Amniotic stem cell (primary cell): ENCODE measurements at regions not wholly inside any gene's neighbourhood (a gene's known extent, or its start where the extent isn't known, plus 50 kb on each side); places are given as distances from the start of the nearest gene placed in this dataset.
A peak's percentile ranks its signal among the peaks of the same experiment; 100 is the strongest.

ENCODE experiments used
- DNase-seq: peaks from one replicate; lab custom pipeline; 2025; lab: John Stamatoyannopoulos, UW

- DNase-seq = no peak
These were observed 503.4 kb downstream of the PLXNA4 start for GRCh38 chr7:132072873-132073272.

DNA sequence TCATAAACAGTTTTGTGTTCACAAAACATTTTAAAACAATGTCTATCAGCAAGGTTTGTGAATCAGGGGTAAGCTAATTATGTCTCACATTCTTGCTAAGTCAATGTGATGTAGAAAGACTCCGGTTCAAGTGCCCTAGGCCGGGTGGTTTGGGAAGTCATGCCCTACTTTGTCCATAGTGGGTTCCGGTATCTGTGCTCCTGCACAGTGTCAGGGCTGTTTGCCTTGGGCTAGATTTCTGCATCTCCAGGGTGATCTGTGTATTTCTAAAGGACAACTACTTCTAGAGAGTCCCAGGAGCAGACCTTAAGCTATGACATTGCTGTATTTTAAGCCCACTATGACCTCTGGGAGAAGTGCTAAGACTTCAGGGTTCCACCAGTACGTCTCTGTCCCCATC is 504.1 kb downstream of the PLXNA4 start:
- no peak for DNase-seq

GRCh38 chr7:132069306-132069705 is 507.0 kb downstream of the PLXNA4 start:
- DNase-seq = no peak

DNA sequence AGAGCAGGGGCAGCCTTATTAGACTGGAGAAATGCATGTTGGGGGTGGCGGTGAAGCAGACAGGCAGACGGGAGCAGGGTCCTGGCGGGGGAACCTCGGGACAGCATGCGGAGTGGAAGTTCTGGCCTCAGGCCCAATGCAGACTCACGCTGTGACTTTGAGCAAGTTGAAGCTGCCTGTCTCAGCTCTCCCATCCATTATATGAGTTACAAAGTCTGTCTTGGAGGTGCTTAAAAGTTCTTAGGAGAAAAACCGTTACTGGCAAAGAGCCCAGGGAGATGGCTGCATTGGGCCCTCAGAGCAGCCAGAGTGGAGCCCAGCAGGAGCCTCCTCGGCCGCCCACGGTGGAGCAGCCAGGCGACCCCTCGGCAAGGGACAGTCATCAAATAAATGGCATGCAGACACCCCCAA is 509.5 kb downstream of the PLXNA4 start:
- DNase-seq = no peak

DNA sequence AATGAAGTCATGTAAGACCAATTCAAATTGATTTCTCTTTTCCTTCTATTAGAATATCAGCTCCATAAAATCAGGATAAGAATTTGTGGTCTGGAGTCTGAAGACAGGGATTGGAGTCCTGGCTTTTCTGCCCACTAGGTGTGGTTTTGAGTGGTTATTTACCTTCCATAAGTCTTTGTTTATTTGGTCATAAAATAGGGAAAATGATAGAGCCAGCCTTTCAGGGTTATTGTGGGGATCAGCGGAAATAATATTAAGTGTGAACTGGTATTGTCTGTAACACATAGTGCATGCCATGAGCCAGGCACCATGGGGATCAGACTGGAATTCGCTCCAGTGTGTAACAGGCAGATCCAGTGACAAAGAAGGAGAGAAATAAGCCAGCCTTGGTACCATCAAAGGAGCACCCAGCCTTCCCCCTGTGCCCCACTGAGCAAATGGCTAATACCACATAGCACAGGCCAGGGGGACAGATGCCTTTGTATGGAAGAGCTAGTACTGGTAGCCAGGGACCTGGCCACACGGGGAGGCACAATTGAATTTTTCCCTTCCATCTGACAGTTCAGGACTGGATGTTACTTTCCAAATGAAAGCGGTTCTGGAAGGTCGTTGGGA is 509.7 kb upstream of the PODXL start:
- no peak for DNase-seq

- peak; percentile 90 for DNase-seq
These were observed 509.0 kb upstream of the PODXL start for GRCh38 chr7:132065193-132065988.

- DNase-seq = no peak
These were observed 507.4 kb upstream of the PODXL start for GRCh38 chr7:132063800-132064199.

GRCh38 chr7:132061937-132062336 is 505.5 kb upstream of the PODXL start:
- no peak for DNase-seq

GRCh38 chr7:132059141-132059540 is 502.7 kb upstream of the PODXL start:
- no peak for DNase-seq

GRCh38 chr7:132055336-132056120 is 499.1 kb upstream of the PODXL start:
- DNase-seq = no peak

DNA sequence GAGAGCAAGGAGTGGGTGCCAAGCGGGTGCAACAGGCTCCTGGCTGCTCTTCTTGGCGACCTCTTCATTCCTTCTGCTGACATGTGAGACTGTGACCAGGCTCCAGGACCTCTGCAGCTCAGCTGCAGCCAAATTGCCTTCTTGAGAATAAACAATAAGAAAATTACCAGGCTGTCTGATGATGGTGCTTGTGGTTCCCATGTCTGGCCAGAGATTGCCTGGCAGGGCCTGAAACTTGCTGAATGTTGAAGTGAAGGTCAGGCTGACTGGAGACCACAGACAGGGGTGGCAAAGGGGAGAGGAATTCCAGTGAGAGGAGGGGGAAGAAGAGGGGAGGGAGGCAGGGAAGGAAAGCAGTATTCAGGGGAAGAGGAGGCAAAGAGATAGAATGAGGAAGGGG is 497.4 kb upstream of the PODXL start:
- no peak for DNase-seq

GRCh38 chr7:132051311-132051710 is 494.9 kb upstream of the PODXL start:
- no peak for DNase-seq

GRCh38 chr7:132049462-132050304 is 493.3 kb upstream of the PODXL start:
- no peak for DNase-seq

GRCh38 chr7:132045481-132045980 is 489.1 kb upstream of the PODXL start:
- no peak for DNase-seq

- no peak for DNase-seq
These were observed 488.6 kb upstream of the PODXL start for GRCh38 chr7:132045002-132045401.

- DNase-seq = no peak
These were observed 487.8 kb upstream of the PODXL start for GRCh38 chr7:132044247-132044646.

- no peak for DNase-seq
These were observed 484.7 kb upstream of the PODXL start for GRCh38 chr7:132041108-132041507.

DNA sequence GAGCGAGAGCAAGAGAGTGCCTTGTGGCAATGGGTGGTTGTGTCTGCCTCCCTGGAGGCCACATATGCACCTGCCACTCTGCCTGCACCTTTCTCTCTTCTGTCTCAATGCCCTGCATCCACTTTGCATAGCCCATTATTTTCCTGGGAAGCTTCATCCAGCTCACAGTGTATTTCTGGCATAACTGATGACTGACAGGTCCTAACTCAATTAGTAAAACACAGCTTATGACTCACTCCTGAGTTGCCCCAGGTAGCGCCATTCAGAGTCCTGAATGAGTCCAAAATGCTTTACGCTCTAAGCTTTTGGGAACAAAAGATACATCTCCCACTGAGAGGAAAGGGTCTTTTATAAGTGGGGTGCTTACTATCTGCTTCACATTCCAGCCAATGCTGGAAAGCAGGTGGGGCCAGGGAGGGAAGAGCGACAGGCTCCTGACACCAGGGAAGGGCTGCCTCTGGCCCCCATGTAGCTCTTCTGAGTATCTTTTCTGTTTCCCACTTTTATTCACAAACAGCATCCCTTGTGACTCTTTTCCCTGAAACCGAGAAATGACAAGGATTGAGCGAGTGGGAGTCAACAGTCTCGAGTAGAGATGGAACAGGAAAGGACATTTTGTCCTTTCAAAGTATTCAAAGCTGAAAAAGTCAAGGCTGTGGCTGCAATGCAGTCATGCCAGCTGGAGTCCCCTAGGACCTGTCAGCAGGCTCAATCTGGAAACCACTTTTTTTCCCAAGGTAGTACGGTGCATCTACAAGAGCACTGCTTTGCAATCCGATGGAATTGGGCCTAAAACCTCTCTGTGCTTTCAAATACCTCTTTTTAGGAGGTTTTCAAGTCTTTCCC is 479.3 kb upstream of the PODXL start:
- no peak for DNase-seq

- DNase-seq = no peak
These were observed 478.5 kb upstream of the PODXL start for GRCh38 chr7:132034748-132035416.

- no peak for DNase-seq
These were observed 474.5 kb upstream of the PODXL start for GRCh38 chr7:132030883-132031282.
